AG10803 (cell line): ENCODE measurements at regions not wholly inside any gene's neighbourhood (a gene's known extent, or its start where the extent isn't known, plus 50 kb on each side); places are given as distances from the start of the nearest gene placed in this dataset.

Source experiments
- DNase-seq: peaks from one replicate; pipeline ENCODE4 v3.0.0; 2010; ENCODE audit warnings: low read depth
- H3K4me3 ChIP-seq: 2 replicates; pipeline ENCODE4 v1.5.1; 2011; ENCODE audit warnings: mild to moderate bottlenecking, low read length, control low read depth
- CTCF ChIP-seq: conservative IDR thresholded peaks from 2 replicates; pipeline ENCODE4 v1.5.1; 2011; ENCODE audit warnings: mild to moderate bottlenecking, low read length, control low read depth, inconsistent platforms

GRCh38 chr10:25076506-25077177 is 60.2 kb downstream of the THNSL1 start:
- DNase-seq, result no peak
- TF ChIP-seq CTCF, result no peak
- H3K4me3 ChIP-seq, result no peak overlapping the region

- no peak for TF ChIP-seq CTCF
- DNase-seq, result peak; percentile 14
- H3K4me3 ChIP-seq, result no peak overlapping the region
These were observed 62.4 kb downstream of the THNSL1 start for GRCh38 chr10:25078658-25079431.

GRCh38 chr10:25080880-25081581 is 64.6 kb downstream of the THNSL1 start:
- peak; percentile 85 for DNase-seq
- peak; percentile 99 for TF ChIP-seq CTCF
- peak overlapping the region; percentile 26 for H3K4me3 ChIP-seq

GRCh38 chr10:25082276-25083204 is 66.1 kb downstream of the THNSL1 start:
- no peak overlapping the region for H3K4me3 ChIP-seq
- DNase-seq, result no peak
- TF ChIP-seq CTCF, result no peak

- no peak for TF ChIP-seq CTCF
- no peak for DNase-seq
- H3K4me3 ChIP-seq, result no peak overlapping the region
These were observed 67.2 kb downstream of the THNSL1 start for GRCh38 chr10:25083546-25084111.

GRCh38 chr10:25084447-25084846 is 68.0 kb downstream of the THNSL1 start:
- no peak for TF ChIP-seq CTCF
- no peak for DNase-seq
- no peak overlapping the region for H3K4me3 ChIP-seq
